ENCODE measurements at regions not wholly inside any gene's neighbourhood (a gene's known extent, or its start where the extent isn't known, plus 50 kb on each side); places are given as distances from the start of the nearest gene placed in this dataset.

DNA sequence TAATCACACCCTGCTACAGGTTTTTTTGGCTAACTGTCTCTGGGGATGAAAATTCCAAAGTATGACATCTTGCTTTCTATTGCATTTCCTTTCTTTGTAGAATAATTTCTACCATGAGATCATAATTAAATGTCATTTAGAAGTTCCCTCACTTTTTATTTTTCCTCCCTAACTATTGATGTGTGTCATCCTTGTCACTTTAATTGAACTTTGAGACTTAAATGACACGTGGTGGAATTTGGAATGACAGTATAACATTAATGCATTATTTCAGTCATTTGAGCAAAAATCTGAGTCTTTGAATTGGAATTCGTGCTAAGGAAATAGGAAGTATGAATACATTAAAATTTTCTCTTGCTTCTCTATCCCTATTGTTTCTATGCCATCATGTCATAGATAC lies 745.4 kb downstream of the PDHA2 start:
- Histone ChIP-seq H3K27me3 (no peaks in the 10 kb centered on the region; the same call in 1 of the 2 replicates), H3K36me3 (no peaks in the 10 kb centered on the region), H3K4me3 (no peak overlapping the region), H3K4me1 (no peaks in the 10 kb centered on the region), H3K27ac (no peak overlapping the region), H3K9me3 (replicated peaks) (no peaks in the 10 kb centered on the region)
- DNase-seq = no peak

DNA sequence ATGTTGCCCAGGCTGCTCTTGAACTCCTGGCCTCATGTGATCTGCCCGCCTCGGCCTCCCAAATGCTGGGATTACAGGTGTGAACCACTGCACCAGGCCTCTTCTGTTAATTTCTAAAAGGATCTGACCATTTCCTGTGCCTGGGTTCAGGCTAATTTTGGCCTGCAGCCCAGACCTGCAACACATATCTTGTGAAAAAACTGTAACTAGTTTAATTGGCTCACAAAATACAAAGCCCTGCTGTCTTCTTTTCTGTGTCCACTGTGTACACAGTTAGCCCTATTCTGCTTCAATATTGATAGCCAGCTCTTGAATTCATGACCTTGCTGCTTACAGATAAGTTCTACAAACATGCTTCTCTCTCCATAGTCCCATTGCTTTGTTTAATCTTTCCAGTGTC lies 753.5 kb downstream of the PDHA2 start:
- Histone ChIP-seq H3K27me3 (peaks cover 10% of the 10 kb centered on the region), H3K36me3 (no peaks in the 10 kb centered on the region), H3K4me1 (no peaks in the 10 kb centered on the region), H3K4me3 (no peak overlapping the region), H3K27ac (no peak overlapping the region), H3K9me3 (replicated peaks) (no peaks in the 10 kb centered on the region)
- DNase-seq = no peak

DNA sequence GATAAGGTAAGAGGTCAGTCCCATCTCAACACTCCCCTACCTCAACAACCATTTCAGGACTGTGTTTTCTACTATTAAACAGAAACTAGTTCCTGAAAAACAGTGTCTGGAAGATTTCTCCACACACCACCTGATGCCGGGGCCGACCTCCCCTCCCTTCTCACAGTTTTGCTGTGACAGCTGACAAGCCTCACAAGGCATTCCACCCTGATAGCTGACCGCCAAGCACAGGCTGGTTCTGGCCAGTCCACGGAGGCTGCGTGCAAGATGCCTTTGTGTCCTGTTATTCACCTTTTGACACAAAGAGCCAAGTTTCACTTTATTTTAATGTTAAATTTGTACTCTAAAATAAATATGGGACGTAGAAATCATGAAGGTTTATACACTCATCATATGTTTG lies 758.6 kb downstream of the PDHA2 start:
- no peak for DNase-seq
- Histone ChIP-seq H3K4me3 (no peak overlapping the region), H3K9me3 (replicated peaks) (no peaks in the 10 kb centered on the region), H3K27ac (no peak overlapping the region), H3K27me3 (peaks cover 12% of the 10 kb centered on the region), H3K36me3 (no peaks in the 10 kb centered on the region), H3K4me1 (no peaks in the 10 kb centered on the region)

DNA sequence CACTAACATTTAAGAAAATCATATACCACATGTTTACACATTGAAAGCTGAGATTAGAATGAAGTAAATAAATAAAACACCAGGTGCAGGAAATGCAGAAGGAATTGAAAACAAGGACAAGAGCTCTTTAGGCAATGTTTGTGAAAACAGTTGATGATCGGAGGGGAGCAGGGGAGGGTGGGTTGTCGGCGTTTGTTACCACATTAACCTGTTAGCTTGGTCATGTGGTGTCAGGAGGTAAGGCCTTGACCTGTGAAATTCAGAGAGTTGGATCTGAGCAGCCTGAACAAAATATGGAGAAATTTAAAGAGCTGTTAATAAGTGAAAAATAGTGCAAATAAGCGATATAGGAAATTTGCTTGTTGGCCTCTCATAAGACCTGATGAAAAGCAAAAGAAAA lies 759.9 kb downstream of the PDHA2 start:
- H3K4me1 ChIP-seq = no peaks in the 10 kb centered on the region
- no peak overlapping the region for H3K4me3 ChIP-seq
- no peak for DNase-seq
- H3K27ac ChIP-seq = no peak overlapping the region
- peaks cover 14% of the 10 kb centered on the region for H3K27me3 ChIP-seq
- no peaks in the 10 kb centered on the region for H3K36me3 ChIP-seq
- no peaks in the 10 kb centered on the region for H3K9me3 ChIP-seq (replicated peaks)

DNA sequence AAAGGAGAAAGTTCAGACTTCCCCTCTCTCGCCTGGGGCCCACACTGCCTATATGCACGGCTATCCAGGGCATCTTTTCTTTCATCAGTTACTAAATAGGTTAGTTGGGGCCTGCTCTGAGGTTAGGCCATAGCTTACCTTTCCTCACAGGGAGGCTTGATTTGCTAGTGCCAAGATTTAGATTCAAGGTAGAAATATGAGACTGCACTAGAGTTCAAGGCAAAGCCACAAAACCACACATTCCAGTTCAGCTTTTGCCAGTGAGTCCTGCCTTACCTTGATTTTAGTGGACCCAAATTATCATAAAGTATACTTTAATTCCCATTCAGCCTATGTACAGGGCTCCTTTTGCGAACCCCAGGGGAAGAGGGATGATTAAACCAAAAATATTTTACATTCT lies 762.8 kb downstream of the PDHA2 start:
- Histone ChIP-seq H3K27ac (no peak overlapping the region), H3K4me3 (no peak overlapping the region), H3K9me3 (replicated peaks) (no peaks in the 10 kb centered on the region), H3K27me3 (peaks cover 10% of the 10 kb centered on the region), H3K4me1 (no peaks in the 10 kb centered on the region), H3K36me3 (no peaks in the 10 kb centered on the region)
- DNase-seq = no peak

DNA sequence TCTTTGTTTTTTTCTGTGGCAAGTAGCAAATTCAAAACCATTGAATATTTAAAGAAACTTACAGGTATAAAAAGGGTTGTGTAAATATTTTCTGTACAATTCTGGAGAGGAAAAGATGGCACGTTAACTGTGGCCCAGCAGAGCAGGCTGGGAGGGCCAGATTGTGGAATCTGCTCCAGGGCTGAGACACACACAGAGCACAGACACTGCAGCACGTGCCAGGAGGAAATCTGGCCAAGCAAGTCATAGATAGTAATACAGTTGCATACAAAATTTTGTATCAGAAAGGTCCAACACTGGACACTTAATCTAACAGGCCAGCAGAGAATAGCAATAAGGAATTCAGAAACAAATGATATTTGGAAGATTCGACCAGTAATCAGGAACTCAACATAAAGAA lies 763.7 kb downstream of the PDHA2 start:
- H3K9me3 ChIP-seq (replicated peaks) = no peaks in the 10 kb centered on the region
- peaks cover 3% of the 10 kb centered on the region; the same call in 1 of the 2 replicates for H3K27me3 ChIP-seq
- no peak overlapping the region for H3K4me3 ChIP-seq
- H3K36me3 ChIP-seq = no peaks in the 10 kb centered on the region
- H3K4me1 ChIP-seq = no peaks in the 10 kb centered on the region
- H3K27ac ChIP-seq = no peak overlapping the region
- DNase-seq = no peak

DNA sequence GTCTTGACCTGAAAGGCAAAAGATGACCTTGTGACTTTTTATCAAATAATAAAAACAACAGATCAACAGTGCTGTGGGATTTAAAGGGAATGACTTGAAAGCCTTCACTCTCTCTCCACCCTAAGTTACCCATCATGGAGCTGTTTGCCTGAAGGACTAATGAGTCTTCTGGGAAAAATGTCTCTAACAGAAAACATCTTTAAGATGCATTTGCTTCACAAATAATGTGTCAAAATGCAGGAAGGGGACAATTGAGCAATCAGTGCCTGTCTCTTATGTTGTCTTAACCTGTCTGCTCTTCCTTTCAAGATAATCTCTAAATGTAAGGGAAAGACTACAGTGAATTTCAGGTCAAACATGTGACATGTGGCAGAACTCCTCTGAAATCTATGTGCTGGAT lies 766.6 kb downstream of the PDHA2 start:
- no peaks in the 10 kb centered on the region for H3K36me3 ChIP-seq
- H3K4me3 ChIP-seq = no peak overlapping the region
- no peaks in the 10 kb centered on the region for H3K9me3 ChIP-seq (replicated peaks)
- peaks cover 3% of the 10 kb centered on the region for H3K27me3 ChIP-seq
- no peak overlapping the region for H3K27ac ChIP-seq
- DNase-seq = no peak
- H3K4me1 ChIP-seq = no peaks in the 10 kb centered on the region

DNA sequence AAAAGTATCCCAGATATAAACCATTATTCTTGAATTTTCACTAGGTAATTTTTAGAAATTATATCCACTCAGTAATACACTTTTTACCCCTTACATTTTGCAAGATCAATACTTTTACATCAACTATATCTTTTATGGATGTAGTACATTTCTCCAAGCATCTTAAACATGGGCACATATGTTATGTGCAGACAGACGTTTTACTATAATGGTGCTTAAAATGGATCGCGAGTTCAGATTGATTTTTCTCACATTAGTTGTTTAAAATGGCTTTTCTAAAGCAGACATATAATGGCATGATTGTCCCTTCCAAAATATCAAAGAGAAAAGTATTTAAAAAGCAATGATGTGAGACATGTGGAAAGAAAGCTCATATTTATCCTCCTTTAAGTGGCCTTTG lies 786.1 kb downstream of the PDHA2 start:
- H3K4me1 ChIP-seq = no peaks in the 10 kb centered on the region
- no peak for DNase-seq

DNA sequence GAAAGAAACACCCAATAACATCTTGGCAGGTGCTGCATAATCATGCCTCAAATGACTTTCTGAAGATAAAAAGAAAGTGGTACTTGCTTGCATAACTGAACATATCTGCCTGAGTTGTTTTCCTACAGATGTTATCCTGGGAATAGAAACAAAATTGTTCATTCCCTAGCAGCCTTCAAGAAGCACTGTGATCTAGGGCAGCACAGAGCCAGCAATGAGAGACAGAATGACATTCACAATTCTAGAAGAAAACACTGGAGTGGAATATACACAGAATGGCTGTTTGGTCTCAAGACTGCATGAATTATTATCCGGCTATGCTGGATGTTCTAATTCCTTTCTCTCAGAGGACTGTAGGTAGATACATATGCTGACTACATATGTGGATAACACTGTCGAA lies 790.9 kb downstream of the PDHA2 start:
- Histone ChIP-seq H3K4me3 (no peak overlapping the region), H3K36me3 (no peaks in the 10 kb centered on the region), H3K27me3 (no peaks in the 10 kb centered on the region)

More for the DNA sequence above, 786.1 kb downstream of the PDHA2 start:
- Histone ChIP-seq H3K4me3 (no peak overlapping the region), H3K27ac (no peak overlapping the region), H3K36me3 (no peaks in the 10 kb centered on the region), H3K27me3 (no peaks in the 10 kb centered on the region), H3K9me3 (replicated peaks) (no peaks in the 10 kb centered on the region)

DNA sequence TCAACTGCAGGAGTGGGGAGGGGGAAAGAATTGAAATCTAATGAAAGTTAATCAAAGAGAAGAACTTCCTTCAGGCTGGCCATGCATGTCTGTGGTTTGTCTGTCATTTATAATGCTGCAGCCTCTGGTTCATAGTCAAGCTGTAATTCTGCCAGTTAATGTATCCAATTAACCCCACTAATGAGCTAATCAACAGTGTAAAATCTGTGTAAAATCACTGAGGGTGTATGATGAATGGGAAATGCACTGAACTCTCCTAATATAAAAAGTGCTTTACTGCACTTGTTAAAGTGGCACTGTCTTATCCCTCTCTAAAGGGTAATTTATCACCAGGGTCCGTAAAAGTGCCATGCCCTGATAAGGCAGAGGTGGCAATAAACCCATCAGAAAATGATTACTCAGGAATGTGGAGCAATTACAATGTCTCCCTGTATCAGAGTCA lies 798.1 kb downstream of the PDHA2 start:
- no peak overlapping the region for H3K27ac ChIP-seq
- H3K27me3 ChIP-seq = no peaks in the 10 kb centered on the region
- no peak for DNase-seq
- no peak overlapping the region for H3K4me3 ChIP-seq
- H3K9me3 ChIP-seq (replicated peaks) = no peaks in the 10 kb centered on the region
- H3K4me1 ChIP-seq = no peaks in the 10 kb centered on the region
- H3K36me3 ChIP-seq = no peaks in the 10 kb centered on the region

More for the DNA sequence above, 790.9 kb downstream of the PDHA2 start:
- DNase-seq = no peak
- no peaks in the 10 kb centered on the region for H3K9me3 ChIP-seq (replicated peaks)
- H3K27ac ChIP-seq = no peak overlapping the region
- H3K4me1 ChIP-seq = no peaks in the 10 kb centered on the region

DNA sequence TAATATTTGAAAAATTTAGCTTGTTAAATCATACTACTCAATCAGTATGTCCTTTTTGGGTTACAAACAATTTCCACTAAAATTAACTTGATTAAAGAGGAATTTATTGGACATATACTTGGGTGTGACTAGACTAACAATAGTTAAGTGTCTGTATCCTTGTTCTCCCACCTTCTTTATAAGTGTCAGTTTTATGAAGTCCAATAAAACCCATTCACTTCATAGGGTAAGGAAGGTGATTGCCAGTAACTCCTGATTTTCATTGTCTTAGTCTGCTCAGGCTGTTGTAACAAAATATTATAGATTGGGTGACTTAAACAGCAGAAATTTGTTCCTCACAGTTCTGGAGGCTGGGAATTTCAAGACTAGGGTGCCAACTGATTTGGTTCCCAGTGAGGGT lies 800.0 kb downstream of the PDHA2 start:
- H3K36me3 ChIP-seq = no peaks in the 10 kb centered on the region
- H3K27me3 ChIP-seq = no peaks in the 10 kb centered on the region
- DNase-seq = no peak
- no peak overlapping the region for H3K4me3 ChIP-seq
- H3K27ac ChIP-seq = no peak overlapping the region
- no peaks in the 10 kb centered on the region for H3K9me3 ChIP-seq (replicated peaks)
- H3K4me1 ChIP-seq = no peaks in the 10 kb centered on the region

DNA sequence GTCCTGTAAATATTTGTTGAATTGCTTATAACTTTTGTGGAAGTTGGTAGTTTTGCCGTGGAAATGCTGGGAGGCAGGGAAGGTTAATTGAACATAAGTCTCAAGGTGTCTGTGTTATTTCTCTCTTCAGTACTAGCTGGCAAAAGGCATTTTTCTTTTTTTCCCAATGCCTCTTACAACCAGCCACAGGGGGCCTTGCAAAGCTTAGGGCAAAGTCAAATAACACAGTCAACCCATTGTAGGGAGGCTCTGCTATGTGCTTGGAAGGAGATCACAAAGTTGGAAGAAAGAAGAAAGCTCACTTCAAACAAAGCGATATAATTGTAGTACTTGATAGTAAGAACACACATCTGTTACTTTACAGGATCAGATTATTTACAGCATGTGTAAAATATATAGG lies 802.6 kb downstream of the PDHA2 start:
- peaks cover 3% of the 10 kb centered on the region; the same call in 1 of the 2 replicates for H3K9me3 ChIP-seq (replicated peaks)
- no peaks in the 10 kb centered on the region for H3K36me3 ChIP-seq
- no peaks in the 10 kb centered on the region for H3K4me1 ChIP-seq
- H3K27ac ChIP-seq = no peak overlapping the region
- no peak for DNase-seq
- H3K4me3 ChIP-seq = no peak overlapping the region
- no peaks in the 10 kb centered on the region for H3K27me3 ChIP-seq

DNA sequence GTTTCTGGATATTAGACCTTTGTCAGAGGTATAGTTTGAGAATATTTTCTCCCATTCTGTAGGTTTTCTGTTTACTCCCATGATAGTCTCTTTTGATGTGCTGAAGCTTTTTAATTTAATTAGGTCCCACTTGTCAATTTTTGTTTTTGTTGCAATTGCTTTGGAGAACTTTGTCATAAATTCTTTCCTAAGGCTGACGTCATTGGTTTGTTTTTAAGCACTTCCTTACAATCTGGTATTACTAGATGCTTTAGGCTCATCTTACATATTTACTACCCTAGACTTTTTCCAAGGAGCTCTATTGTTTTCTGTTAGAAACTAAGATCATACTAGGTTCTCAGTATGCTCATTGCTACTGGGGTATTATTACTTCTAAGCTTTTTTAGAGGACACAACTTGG lies 806.3 kb downstream of the PDHA2 start:
- Histone ChIP-seq H3K27me3 (no peaks in the 10 kb centered on the region), H3K4me3 (no peak overlapping the region), H3K4me1 (no peaks in the 10 kb centered on the region), H3K9me3 (replicated peaks) (peaks cover 3% of the 10 kb centered on the region; the same call in 1 of the 2 replicates), H3K27ac (no peak overlapping the region), H3K36me3 (no peaks in the 10 kb centered on the region)
- no peak for DNase-seq

DNA sequence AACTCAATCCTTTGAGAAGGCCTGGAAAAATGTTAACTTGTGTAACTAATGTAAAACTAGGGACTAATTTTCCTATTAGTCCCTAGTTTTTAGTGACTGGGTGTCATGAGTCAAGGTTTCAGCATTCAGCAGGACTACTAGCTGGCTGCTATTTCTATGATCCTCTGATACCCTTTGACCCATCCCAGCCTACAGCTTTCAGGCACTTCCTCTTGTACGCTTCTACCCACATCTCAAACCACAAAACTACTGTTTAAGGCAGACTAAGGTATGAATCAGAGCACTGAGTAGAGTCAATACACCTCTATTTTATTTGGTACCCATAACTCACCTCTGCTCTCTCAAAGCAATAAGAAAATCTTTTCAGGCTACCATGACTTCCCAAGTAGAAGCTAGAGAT lies 809.6 kb downstream of the PDHA2 start:
- Histone ChIP-seq H3K27ac (no peak overlapping the region), H3K4me3 (no peak overlapping the region), H3K9me3 (replicated peaks) (peaks cover 3% of the 10 kb centered on the region; the same call in 1 of the 2 replicates), H3K27me3 (no peaks in the 10 kb centered on the region), H3K36me3 (no peaks in the 10 kb centered on the region), H3K4me1 (no peaks in the 10 kb centered on the region)
- no peak for DNase-seq

DNA sequence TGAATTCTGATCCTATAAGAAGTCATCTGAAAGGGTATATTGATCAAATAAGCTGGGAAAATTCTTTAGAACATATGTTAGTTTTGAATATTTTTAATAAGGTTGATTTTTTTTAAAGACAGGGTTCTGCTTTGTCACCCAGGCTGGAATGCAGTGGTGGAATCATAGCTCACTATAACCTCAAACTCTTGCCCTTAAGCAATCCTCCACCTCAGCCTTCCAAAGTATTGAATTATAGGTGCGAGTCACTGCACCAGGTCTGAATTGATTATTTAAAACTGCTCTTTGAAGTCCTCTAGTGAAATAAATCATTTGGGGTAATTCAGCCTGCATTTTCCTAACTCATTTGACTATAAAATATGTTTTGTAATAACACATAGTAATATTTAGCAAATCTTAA lies 812.3 kb downstream of the PDHA2 start:
- H3K27me3 ChIP-seq = no peaks in the 10 kb centered on the region
- no peaks in the 10 kb centered on the region for H3K4me1 ChIP-seq
- no peaks in the 10 kb centered on the region for H3K9me3 ChIP-seq (replicated peaks)
- H3K4me3 ChIP-seq = no peak overlapping the region
- H3K27ac ChIP-seq = no peak overlapping the region
- no peak for DNase-seq
- H3K36me3 ChIP-seq = no peaks in the 10 kb centered on the region

DNA sequence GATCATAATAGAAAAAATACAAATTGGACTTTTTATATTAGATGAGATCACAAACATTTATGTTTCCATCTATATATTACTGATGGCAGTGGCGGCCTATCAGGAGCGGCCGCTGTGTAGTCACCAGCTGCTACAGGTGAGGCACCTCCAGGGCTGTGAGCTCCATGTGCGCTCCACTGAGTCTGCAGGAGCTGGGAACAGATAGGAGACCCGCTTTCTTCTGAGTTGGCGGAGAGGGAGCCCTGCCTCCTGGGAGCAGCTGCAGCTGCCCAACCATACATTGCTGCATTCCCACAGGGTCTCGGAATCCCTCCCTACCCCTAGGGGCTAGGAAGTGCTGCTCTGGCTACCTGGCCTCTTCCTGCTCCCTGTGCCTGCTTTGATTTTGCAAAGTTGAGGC lies 812.9 kb downstream of the PDHA2 start:
- no peak for DNase-seq
- Histone ChIP-seq H3K4me1 (no peaks in the 10 kb centered on the region), H3K9me3 (replicated peaks) (no peaks in the 10 kb centered on the region), H3K27me3 (no peaks in the 10 kb centered on the region), H3K4me3 (no peak overlapping the region), H3K36me3 (no peaks in the 10 kb centered on the region), H3K27ac (no peak overlapping the region)

DNA sequence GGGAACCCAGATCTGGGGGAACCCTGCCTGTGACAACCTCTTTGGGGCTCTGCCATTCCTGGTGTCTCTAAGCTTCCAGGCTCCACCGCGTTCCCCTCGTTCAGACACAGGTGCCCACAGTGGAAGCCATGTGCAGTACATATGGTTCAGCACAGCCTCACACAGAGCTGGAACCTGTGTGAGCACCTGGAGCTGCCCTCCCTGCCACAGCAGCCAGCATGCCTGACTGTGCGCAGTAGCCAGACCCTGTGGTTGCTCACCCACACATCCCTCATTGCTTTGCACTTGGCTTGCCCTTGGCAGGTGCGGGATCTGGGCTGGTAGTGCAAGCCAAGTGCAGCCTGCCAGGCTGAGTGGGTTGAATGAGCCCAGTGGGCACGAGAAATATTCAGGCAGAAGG lies 814.2 kb downstream of the PDHA2 start:
- Histone ChIP-seq H3K27ac (no peak overlapping the region), H3K4me1 (no peaks in the 10 kb centered on the region), H3K4me3 (no peak overlapping the region), H3K9me3 (replicated peaks) (no peaks in the 10 kb centered on the region), H3K36me3 (no peaks in the 10 kb centered on the region), H3K27me3 (no peaks in the 10 kb centered on the region)
- no peak for DNase-seq

Measured in SJCRH30 (cell line).